GM18508 (cell line): ENCODE measurements at regions not wholly inside any gene's neighbourhood (a gene's known extent, or its start where the extent isn't known, plus 50 kb on each side); places are given as distances from the start of the nearest gene placed in this dataset.

Experiments used
- ATAC-seq: cut with Tn5 transposase; IDR thresholded peaks from one replicate; pipeline ENCODE4 v1.9.1; 2021; ENCODE audit warnings: moderate number of reproducible peaks; ENCODE audit not compliant: insufficient read depth, unreplicated experiment

DNA sequence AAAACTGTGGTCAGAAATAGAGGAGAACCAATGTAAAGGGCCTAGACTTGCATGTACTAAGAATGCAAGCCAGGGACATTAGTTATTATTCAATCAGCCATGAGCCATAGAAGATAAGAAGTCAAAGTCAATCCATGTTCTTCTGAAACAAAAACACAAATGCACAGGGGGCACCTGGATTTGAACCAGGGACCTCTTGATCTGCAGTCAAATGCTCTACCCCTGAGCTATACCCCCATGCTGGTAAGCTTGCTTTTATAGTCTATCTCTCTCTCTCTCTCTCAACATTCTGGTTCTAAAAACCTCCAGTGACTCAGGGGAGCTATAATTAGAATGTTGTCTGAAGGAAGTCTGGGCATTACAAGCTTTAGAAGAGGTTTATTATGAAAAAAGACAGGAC, 85.6 kb upstream of the ACP3 start:
- no peak for ATAC-seq

DNA sequence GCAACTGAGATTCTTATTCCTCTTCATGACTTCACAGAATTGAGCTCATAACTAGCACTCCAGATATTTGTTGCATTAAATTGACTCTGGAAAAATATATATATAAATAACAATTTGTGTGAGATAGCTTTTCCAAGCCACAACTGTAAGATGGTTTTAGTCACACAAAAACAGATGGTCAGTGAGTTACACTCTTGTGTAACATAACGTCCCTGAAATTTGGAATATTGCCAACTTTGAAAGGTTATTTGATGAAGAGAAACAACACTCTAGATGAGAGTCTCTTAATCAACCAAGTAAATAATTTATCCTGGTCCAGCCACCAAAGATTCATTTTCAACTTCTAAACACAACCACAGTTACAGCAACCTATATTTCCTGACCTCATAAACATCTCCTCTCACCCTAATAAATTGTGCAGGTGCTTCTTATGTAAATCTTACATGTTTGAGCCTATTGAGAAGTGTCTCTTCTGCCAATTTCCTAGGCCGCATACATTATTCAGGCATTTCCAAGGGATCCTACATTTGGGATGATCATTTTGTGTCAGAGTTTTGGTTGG, 84.9 kb upstream of the ACP3 start:
- no peak for ATAC-seq

DNA sequence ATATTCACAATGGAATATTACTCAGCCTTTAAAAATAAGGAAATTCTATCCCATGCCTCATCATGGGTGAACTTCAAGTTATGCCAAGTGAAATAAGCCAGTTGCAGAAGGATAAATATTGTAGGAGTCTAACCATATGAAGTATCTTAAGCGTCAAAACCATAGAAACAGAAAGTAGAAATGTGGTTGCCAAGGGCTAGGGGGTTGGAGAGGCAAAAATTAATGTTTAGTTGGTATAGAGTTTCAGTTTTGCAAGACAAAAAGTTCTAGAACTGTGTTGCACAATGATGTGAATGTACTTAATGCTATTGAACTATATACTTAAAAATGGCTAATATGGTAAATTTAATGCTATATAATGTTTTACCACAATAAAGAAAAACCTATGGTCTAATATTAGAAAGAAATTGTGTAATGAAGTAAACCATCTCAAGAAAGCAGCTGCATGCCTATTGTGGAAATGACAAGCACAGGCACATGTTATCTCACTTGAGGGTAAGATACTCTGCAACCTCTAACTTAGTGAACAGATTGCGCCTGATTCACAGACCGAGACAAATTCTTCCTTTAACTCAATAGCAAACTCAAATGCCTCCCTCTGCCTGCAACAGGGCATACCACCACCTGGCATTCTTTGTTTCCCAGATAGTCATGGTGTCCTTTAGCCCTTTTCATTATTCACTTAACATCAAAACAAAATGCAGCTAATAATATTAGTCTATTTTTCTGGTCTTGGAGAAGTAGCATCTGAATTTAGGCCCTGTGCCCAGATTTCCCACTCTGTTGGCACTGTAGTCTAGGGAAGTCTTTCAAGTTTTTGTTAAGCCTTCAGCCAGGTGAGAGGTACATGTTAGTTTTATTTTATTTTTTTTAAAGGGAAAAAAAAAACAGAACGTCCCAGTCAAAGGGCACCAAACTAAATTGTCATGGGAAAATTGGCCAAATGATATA, 80.2 kb upstream of the ACP3 start:
- peak; percentile 77 for ATAC-seq

DNA sequence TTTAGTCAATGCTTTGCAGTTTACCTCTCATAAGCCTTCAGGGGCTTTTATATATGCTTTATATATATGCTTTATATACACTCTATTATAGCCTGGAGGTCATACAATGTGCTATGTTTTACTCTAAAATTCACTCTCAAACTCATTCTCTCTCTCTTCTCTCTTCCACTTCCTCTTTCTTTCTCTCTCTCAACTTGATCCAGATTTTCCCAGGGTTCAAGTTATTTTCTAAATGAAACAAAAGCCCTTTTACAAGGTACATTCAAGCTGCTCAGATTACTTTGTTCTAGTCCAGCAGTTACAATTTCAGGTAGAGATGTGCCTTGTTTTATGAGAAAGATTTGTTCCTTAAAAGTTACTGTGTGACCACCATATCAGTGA, 79.6 kb upstream of the ACP3 start:
- no peak for ATAC-seq

DNA sequence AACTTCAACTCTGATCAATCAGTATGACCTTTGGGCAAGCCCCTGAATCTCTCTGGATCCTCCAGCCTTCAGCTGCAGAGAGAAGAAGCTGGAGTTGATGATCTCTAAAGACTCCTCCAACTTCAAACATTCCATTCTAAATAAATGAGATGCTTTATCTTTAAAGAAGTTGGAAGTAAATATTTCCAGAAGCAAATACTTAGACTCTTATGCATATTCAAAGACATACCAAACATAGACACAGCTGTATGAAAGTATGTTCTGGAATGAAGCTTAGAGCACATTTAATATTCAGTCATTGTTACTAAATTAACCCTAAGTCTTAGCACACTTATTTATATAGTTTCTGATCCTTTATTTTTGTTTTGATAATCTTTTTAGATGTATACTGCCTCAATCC, 77.6 kb upstream of the ACP3 start:
- no peak for ATAC-seq

DNA sequence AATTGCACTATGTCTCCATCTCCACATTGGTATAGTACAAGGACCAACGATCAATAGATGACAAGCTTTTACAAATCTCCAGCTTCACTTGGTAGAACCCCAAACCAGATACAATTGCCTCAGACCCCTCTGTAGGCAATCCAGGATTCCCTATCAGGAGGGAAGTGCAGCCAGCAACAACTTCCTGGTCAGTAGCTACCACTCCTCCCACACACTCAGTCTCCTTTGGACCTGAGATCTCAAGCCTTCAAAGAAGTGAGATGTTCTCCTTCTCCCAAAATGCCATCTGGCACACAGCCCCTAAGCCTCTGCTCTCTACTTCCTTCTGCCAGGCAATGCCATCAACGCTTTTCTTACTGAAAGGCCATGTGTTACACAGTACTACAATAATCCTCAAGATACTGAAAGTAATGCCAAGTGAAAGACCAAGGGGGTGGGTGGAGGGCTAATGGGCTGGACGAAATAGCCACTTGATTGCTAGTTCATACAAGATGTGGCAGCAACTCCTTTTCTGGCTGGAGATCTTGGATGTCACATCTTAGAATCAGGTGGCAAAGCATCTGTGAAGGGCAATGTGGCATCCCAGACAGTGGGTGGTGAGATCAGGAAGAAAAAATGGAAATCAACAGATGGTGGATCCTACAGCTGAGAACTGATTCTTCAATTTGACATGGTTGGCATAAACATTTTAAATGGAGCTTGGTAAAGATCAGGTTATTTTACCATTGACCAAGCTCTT, 75.3 kb upstream of the ACP3 start:
- ATAC-seq: no peak

DNA sequence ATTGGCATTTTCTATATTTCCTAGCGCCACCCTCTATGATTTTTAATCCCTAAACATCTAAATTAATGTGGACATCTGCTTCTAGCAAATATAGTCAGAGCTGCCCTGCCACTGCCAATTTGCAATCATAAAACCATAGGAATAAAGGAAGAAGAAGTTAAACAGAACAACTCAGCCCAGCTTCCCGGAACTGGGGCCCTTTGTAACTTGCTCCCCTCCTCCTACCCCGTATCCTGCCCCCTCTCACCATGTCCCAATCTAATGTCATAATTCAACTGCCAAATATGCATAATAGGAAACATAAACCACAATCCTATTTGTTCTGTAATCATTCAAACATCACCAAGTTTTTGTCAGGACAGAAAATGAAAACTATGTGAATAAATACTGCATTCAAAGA, 74.4 kb upstream of the ACP3 start:
- no peak for ATAC-seq

DNA sequence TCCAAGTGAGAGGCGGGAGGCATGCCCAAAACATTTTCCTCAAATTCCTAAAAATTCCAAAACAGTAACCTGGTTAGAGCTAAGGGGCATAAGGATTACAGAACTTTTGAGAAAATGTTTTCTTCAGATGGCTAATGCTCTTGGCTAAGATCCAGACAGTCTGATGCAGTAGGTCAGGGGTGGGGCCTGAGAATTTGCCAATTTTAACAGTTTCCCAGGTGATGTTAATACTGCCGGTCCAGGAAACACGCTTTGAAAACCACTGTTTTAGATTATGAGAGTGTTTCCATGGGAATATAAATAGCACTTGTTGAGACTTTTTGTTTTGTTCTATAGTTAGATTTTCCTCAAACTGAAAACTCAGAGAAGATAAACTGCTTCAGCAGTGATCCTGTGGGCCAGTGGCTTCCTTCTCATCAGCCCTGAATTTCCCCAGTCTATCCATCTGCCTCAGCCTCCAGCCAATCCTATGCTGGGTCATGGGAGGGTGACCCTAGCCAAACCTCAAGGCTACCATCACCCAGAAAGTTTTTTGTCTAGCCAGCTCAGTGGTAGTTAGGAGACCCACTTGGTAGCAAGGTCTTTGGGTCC, 71.6 kb upstream of the ACP3 start:
- no peak for ATAC-seq

DNA sequence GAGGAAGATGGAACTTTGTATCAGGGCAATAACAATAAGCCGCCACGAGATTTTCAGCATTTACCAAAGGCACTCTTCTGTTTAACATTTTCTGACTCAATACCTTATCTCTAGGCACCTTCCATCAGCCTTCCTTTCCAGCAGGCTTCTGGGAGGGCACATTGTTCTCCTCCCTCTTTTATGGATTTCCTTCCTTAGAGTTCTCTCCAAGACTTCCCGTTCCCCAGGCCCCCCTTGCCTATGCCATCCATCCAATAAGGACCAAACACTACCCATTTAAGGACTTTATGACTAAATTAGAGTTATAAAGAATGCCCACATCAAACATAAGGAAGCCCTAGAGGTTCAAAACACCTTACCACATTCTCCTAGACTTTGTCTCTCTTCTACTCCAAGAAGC, 71.0 kb upstream of the ACP3 start:
- no peak for ATAC-seq

DNA sequence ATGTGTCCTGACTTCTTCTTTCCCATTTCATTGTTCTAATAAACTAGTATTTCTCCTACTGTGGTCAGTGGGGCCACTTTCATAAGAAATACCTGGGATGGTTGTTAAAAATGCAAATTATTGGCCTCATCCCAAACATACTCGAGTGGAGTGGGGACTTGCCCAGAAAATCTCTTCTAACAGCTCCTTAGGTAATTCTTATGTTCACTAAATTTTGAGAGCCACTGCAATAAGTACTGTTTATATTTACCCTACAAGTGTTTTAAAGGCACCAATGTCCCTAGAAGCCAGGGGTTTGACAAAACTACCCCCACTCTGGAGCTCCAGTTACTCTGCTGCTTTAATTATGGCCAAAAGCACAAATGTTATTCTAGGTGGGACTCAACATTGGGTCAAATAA, 70.0 kb upstream of the ACP3 start:
- no peak for ATAC-seq

DNA sequence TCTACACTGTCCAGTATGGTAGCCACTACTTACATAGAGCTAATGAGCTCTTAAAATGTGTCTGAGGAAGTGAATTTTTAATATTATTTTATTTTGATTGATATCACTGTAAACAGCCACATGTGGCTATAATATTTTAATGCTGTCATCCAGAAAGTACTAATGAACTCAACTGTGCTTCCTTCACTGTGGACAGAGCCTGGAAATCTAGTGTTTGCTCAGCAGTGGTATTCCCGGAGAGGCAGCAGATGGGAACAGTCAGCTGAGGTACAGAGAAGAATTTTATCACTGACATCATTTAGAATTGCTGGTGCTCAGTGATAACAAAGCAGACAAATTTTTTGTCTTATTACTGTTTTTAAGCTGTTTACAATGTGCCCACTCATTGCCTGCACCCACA, 68.7 kb upstream of the ACP3 start:
- no peak for ATAC-seq

DNA sequence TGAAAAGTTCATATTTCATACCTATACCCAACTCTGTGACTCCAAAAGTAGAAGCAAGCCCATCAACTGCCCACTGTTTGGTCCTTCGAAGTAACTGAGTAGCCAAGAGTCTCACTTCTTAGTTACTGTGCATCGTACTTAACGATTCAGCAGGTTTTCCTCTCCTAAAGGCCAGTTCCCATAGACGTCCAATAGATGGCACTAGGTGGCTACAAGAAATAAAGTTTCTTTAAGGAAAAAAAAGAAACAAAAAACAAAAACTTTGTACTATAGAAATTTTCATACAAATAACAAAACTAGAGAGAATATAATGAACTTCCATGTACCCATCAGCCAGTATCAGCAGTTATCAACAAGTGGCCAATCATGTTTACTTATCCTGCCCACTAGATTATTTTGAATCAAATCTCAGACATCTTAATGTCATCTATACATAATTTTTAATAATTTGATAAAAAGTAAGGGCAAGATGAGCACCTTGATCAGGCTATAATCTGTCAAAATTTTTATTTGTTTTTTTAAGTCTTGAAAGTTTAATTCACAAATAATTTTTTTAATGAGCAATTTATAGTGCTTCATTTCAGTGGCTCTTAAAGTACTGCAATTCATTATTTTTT, 63.8 kb upstream of the ACP3 start:
- no peak for ATAC-seq

DNA sequence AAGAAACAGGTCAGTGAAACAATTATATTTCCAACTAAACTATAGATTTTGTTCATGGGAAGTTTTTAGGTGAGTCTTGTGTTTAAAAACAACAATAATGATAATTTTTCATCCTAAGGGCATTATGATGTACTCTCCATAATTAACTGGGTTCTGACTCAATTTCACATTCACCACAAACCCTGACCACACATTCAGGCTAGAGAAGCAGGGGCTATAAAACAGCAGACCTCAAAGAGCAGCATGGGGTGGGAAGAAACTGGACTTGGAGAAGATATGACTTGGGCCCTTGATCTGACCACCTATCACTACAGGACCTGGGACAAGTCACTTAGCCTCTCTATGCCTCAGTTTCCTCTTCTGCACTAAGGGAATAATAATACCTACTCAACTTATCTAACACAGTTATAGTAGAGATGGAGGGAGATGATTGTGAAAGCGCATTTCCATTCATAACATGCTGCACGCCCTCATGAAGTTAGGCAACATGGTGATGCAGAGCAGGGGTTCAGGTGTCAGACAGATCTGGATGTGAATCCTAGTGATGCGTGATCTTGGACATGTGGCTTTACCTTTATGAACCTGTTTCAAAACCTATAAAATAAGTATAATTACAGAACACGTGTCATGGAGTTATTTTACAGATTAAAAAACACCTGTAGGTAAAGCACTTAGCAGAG, 63.0 kb upstream of the ACP3 start:
- no peak for ATAC-seq

DNA sequence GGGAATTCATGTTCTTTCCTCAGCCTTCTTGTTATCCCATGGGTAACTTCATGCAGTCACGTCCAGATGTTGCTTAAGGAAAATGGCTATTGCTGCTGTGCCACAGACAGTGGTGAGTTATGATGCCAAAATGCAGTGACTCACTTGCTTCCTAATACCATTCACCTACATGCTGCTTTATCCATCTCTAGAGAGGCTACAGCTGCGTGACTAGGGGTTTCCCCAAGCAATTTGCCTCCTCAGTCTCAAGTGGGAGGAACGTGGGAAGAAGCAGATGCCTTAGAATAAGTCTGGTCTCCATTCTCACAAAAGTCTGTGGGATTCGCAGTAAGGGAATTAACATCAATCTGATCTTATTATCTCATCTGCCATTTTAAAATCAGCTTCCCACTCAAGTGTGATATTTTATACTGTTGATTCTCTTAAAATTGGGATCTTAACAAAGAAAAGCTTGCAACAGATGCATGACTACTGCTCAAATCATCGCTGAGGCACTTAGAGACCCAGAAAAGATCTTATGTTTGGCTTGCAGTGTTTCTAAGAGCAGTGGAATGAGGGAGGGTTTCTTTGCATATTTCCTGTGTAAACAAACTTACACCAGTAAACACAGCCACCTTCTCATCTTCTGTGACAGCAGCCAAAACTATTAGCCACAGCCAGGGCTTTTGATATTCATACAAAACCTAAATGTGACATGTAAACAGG, 62.0 kb upstream of the ACP3 start:
- no peak for ATAC-seq

DNA sequence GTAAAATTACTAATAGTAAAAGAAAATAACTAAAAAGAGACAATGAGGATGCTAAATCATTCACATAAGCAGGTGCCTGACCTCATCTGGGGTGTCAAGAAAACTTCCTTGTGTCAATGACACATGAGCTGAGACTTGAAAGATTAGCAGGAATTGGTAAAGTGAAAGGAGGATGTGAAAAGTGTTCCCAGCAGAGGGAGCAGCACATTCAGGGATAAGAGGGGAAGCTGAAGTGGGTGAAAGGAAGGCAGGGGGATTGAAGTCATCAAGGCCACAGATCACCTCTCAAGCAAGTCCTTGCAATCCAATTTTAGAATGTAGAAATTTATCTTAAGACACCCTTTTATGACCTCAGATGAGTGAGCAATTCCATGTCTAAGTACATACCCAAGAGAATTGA, 60.2 kb upstream of the ACP3 start:
- ATAC-seq: no peak

DNA sequence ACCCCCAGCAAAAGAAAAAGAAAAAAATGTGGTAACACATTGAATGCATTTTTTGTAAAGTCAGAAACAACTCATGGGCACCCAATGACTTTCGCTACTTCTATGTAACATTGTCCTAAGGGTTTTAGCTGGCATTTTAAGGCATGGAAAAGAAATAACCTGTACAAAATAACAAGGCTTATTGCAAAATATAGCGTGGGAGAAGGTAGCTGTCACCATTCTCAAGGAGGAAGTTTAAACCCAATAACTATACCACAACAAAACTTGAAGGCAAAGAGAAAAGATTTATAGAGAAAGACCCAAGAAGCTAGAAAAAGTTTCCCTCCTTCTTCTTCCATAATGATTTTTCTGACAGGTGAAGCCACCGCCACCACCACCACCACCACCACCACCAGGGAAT, 55.7 kb upstream of the ACP3 start:
- no peak for ATAC-seq

DNA sequence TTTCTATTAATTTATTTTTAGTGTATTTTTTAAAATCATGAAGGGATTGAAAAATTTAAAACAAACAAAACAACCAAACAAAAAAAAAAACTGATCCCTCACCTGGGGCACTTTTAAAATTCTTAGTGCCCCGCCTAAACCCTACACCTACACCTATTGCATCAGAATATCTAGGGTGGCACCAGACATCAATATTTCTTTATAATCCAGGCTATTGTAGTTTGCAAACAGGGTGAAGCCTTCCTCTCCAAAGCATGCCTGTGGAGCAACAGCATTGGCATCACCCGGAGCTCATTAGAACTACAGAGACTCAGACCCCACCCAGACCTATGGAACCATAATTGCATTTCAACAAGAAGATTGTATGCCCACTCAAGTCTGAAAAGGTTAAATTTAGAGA, 54.9 kb upstream of the ACP3 start:
- no peak for ATAC-seq

DNA sequence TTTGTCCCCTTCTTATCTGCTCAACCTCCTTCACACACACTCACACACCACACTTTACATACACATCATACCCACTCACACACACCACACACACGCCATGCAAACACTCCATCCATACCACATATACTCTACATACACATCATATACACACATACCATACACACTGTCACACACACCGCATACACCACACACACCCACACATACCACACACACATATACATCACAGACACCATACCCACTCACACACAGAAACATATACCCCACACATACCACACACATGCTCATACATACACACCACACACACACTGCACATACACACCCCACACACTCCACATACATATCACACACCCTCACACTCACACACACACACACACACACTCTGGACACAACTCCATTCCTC, 54.3 kb upstream of the ACP3 start:
- ATAC-seq: no peak

DNA sequence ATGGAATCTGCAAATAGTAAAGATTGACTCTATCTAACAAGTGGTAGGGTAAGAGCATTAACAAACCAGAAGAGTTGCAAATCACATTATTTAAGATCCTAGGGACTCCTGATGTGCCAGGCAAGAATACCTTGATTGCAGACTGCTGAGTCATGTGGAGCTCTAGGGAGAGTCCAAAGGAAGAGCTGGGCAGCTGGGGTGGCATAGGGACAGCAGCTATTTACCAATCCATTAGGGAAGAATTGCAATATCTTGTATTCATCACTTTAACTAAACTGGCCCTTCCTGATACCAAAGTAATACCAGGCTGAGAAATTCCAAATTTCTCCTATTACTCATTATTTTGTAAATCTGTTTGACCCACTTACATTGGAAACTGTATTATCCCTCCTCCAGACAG, 52.2 kb upstream of the ACP3 start:
- no peak for ATAC-seq

DNA sequence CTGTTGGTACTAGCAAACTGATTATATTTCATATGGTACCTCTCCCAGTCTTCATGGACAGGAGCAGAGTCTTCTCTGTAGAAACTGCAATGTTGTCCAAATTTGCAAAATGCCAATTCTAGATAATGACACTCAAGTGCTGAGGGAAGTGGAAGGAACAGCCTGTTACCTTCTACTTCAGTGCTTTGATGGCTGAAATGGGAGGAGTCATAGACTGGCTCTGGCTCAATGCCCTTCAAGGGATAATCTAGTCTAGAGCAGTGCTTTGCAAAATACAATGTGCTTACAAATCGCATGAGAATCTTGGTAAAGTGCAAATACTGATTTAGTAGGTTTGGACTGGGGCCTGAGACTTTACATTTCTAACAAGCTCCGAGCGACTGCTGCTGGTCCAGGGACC, 51.7 kb upstream of the ACP3 start:
- ATAC-seq: no peak
